Endothelial cell (in vitro differentiated cells): ENCODE measurements at regions not wholly inside any gene's neighbourhood (a gene's known extent, or its start where the extent isn't known, plus 50 kb on each side); places are given as distances from the start of the nearest gene placed in this dataset.

Experiments used
- DNase-seq: peaks from one replicate; pipeline ENCODE4 v3.0.0; 2021; ENCODE audit warnings: low spot score
- H3K27ac Mint-ChIP-seq: one replicate; pipeline ENCODE4 v1.8.0; 2021; ENCODE audit warnings: mixed read lengths, inconsistent platforms; ENCODE audit not compliant: unreplicated experiment
- H3K27me3 Mint-ChIP-seq: one replicate; pipeline ENCODE4 v1.8.0; 2021; ENCODE audit warnings: mild to moderate bottlenecking, moderate library complexity, mixed read lengths, inconsistent platforms; ENCODE audit not compliant: unreplicated experiment
- H3K36me3 Mint-ChIP-seq: one replicate; pipeline ENCODE4 v1.8.0; 2021; ENCODE audit warnings: mild to moderate bottlenecking, low read depth, mixed read lengths, inconsistent platforms; ENCODE audit not compliant: unreplicated experiment
- H3K4me1 Mint-ChIP-seq: one replicate; pipeline ENCODE4 v1.8.0; 2021; ENCODE audit warnings: mild to moderate bottlenecking, mixed read lengths, inconsistent platforms; ENCODE audit not compliant: unreplicated experiment
- H3K4me3 Mint-ChIP-seq: one replicate; pipeline ENCODE4 v1.8.0; 2021; ENCODE audit warnings: mild to moderate bottlenecking, mixed read lengths, inconsistent platforms; ENCODE audit not compliant: unreplicated experiment
- H3K9me3 Mint-ChIP-seq: one replicate; pipeline ENCODE4 v1.8.0; 2021; ENCODE audit warnings: mixed read lengths, inconsistent platforms; ENCODE audit not compliant: unreplicated experiment
- CTCF ChIP-seq: fragments of 200-600 bp; sonication (generic); IDR thresholded peaks from one replicate; pipeline ENCODE4 v1.5.0; 2021; ENCODE audit warnings: antibody characterized with exemption; ENCODE audit not compliant: unreplicated experiment

- peaks cover 12% of the 10 kb centered on the region for H3K4me1 Mint-ChIP-seq
- no peaks in the 10 kb centered on the region for H3K27me3 Mint-ChIP-seq
- peaks cover under 1% of the 10 kb centered on the region for H3K9me3 Mint-ChIP-seq
- H3K36me3 Mint-ChIP-seq, result no peaks in the 10 kb centered on the region
- TF ChIP-seq CTCF, result no peak
- no peak overlapping the region for H3K4me3 Mint-ChIP-seq
- H3K27ac Mint-ChIP-seq, result no peak overlapping the region
- DNase-seq, result no peak
Observed at GRCh38 chr2:5076599-5076998, 615.6 kb upstream of the SOX11 start.

GRCh38 chr2:5077479-5078089, 614.6 kb upstream of the SOX11 start:
- Mint-ChIP-seq H3K27ac (peak overlapping the region; percentile 70), H3K9me3 (no peaks in the 10 kb centered on the region), H3K4me3 (no peak overlapping the region), H3K27me3 (no peaks in the 10 kb centered on the region), H3K36me3 (no peaks in the 10 kb centered on the region), H3K4me1 (peaks cover 12% of the 10 kb centered on the region)
- no peak for TF ChIP-seq CTCF
- no peak for DNase-seq

- H3K9me3 Mint-ChIP-seq, result peaks cover 4% of the 10 kb centered on the region
- DNase-seq, result no peak
- no peak for TF ChIP-seq CTCF
- no peak overlapping the region for H3K4me3 Mint-ChIP-seq
- no peaks in the 10 kb centered on the region for H3K27me3 Mint-ChIP-seq
- no peaks in the 10 kb centered on the region for H3K4me1 Mint-ChIP-seq
- H3K27ac Mint-ChIP-seq, result no peak overlapping the region
- no peaks in the 10 kb centered on the region for H3K36me3 Mint-ChIP-seq
Observed at GRCh38 chr2:5083402-5083801, 608.8 kb upstream of the SOX11 start.

GRCh38 chr2:5089409-5089808, 602.8 kb upstream of the SOX11 start:
- DNase-seq, result no peak
- no peaks in the 10 kb centered on the region for H3K36me3 Mint-ChIP-seq
- TF ChIP-seq CTCF, result no peak
- H3K9me3 Mint-ChIP-seq, result peaks cover 7% of the 10 kb centered on the region
- H3K27ac Mint-ChIP-seq, result no peak overlapping the region
- H3K4me3 Mint-ChIP-seq, result no peak overlapping the region
- no peaks in the 10 kb centered on the region for H3K27me3 Mint-ChIP-seq
- H3K4me1 Mint-ChIP-seq, result no peaks in the 10 kb centered on the region

GRCh38 chr2:5093056-5093455, 599.1 kb upstream of the SOX11 start:
- Mint-ChIP-seq H3K4me1 (no peaks in the 10 kb centered on the region), H3K27ac (no peak overlapping the region), H3K27me3 (peaks cover 3% of the 10 kb centered on the region), H3K9me3 (peaks cover 8% of the 10 kb centered on the region), H3K4me3 (no peak overlapping the region), H3K36me3 (no peaks in the 10 kb centered on the region)
- TF ChIP-seq CTCF, result no peak
- no peak for DNase-seq
